GM12878 (cell line): ENCODE measurements at regions not wholly inside any gene's neighbourhood (a gene's known extent, or its start where the extent isn't known, plus 50 kb on each side); places are given as distances from the start of the nearest gene placed in this dataset.

Experiments used
- ATAC-seq: fragments of 200-7000 bp; cut with Tn5 transposase; 3 replicates; pipeline ENCODE4 v1.9.1; 2020; ENCODE audit warnings: mild to moderate bottlenecking, moderate library complexity
- BruUV-seq: library from RNA; stranded (reverse); fragments of 400-500 nt; replicated peaks from 2 replicates; lab custom pipeline; 2021; lab: Mats Ljungman, UMichigan
- CTCF ChIA-PET: fragments of 300-600 bp; sonication (Branson Sonifier 250); formaldehyde crosslinking; extraction: SDS; loops from one replicate; lab custom pipeline; 2021; ENCODE audit warnings: inconsistent platforms; lab: Yijun Ruan, JAX
- POLR2A ChIA-PET: fragments of 350-600 bp; formaldehyde crosslinking; extraction: SDS; loops from one replicate; lab custom pipeline; 2021; ENCODE audit warnings: inconsistent platforms; lab: Charles Lee
- RAD21 ChIA-PET: fragments of 300-600 bp; sonication (Branson Sonifier 250); formaldehyde crosslinking; loops from one replicate; lab custom pipeline; 2023; ENCODE audit warnings: antibody characterized with exemption; ENCODE audit not compliant: unreplicated experiment; lab: Charles Lee
- SMC1A ChIA-PET: fragments of 300-600 bp; sonication (Branson Sonifier 250); formaldehyde crosslinking; loops from one replicate; lab custom pipeline; 2023; ENCODE audit not compliant: unreplicated experiment, uncharacterized antibody; lab: Charles Lee
- DNase-seq: peaks from one replicate; pipeline ENCODE4 v3.0.0-alpha.2; 2011; ENCODE audit warnings: low read depth, low spot score
- FAIRE-seq: peaks from 3 replicates; lab custom pipeline; 2011; peaks lifted over from hg19 to GRCh38; lab: Jason Lieb, UNC
- H2AFZ ChIP-seq: 2 replicates; pipeline ENCODE4 v1.6.0; 2011; ENCODE audit warnings: low read depth, low read length, control low read depth; ENCODE audit not compliant: control insufficient read depth
- H3K27ac ChIP-seq: 2 replicates; pipeline ENCODE4 v1.5.1; 2011; ENCODE audit warnings: control low read depth; ENCODE audit not compliant: control insufficient read depth, insufficient read depth
- H3K27me3 ChIP-seq, 2 experiments: replicated peaks in 1 of 2; 2 replicates each; pipeline versions ENCODE4 v1.6.0 to v1.6.1; 2011; ENCODE audit warnings: low read length in 1 of 2; ENCODE audit not compliant: control insufficient read depth in 2 of 2, insufficient read depth in 2 of 2
- H3K36me3 ChIP-seq, 2 experiments: 2 replicates each; pipeline ENCODE4 v1.5.1; 2011; ENCODE audit warnings: low read length in 1 of 2; ENCODE audit not compliant: control insufficient read depth in 2 of 2, insufficient read depth in 2 of 2
- H3K4me1 ChIP-seq: 2 replicates; pipeline ENCODE4 v1.6.1; 2011; ENCODE audit warnings: mild to moderate bottlenecking, low read length, moderate library complexity, mixed read lengths; ENCODE audit not compliant: control insufficient read depth, insufficient read depth
- H3K4me2 ChIP-seq: 2 replicates; pipeline ENCODE4 v1.6.0; 2011; ENCODE audit warnings: control low read depth; ENCODE audit not compliant: control insufficient read depth, insufficient read depth
- H3K4me3 ChIP-seq: fragments of 200-600 bp; sonication (generic); 2 replicates; pipeline ENCODE4 v1.5.1; 2016
- H3K79me2 ChIP-seq: 2 replicates; pipeline ENCODE4 v1.6.0; 2011; ENCODE audit warnings: low read length; ENCODE audit not compliant: control insufficient read depth, insufficient read depth
- H3K9ac ChIP-seq: 2 replicates; pipeline ENCODE4 v1.8.0; 2011; ENCODE audit warnings: low read length, control low read depth, mixed read lengths; ENCODE audit not compliant: control insufficient read depth, insufficient read depth
- H3K9me3 ChIP-seq: replicated peaks from 3 replicates; pipeline ENCODE4 v1.5.1; 2011; ENCODE audit warnings: mild to moderate bottlenecking, low read length; ENCODE audit not compliant: control insufficient read depth, insufficient read depth
- H4K20me1 ChIP-seq: 2 replicates; pipeline ENCODE4 v1.6.0; 2011; ENCODE audit not compliant: control insufficient read depth, insufficient read depth
- HCFC1 ChIP-seq: fragments of 150-350 bp; IDR thresholded peaks from 2 replicates; pipeline ENCODE4 v1.6.1; 2014; ENCODE audit warnings: low read length
- NFIC ChIP-seq: IDR thresholded peaks from 2 replicates; pipeline ENCODE4 v1.6.1; 2012; ENCODE audit warnings: low read depth, mild to moderate bottlenecking, inconsistent platforms, low read length, moderate library complexity
- NFYB ChIP-seq: IDR thresholded peaks from 2 replicates; pipeline ENCODE4 v1.6.1; 2011; ENCODE audit warnings: low read depth, mild to moderate bottlenecking, low read length, improper control_type of control experiment, moderate library complexity; ENCODE audit not compliant: insufficient read depth
- RAD21 ChIP-seq: IDR thresholded peaks from 2 replicates; pipeline ENCODE4 v1.6.1; 2011; ENCODE audit warnings: mild to moderate bottlenecking, low read depth, low read length, moderate library complexity; ENCODE audit not compliant: insufficient read depth
- RELA ChIP-seq: fragments of 450-650 bp; IDR thresholded peaks from 2 replicates; pipeline ENCODE4 v1.8.0; 2014; ENCODE audit warnings: borderline replicate concordance; ENCODE audit not compliant: partially characterized antibody
- RFX5 ChIP-seq: IDR thresholded peaks from 2 replicates; pipeline ENCODE4 v1.6.1; 2011; ENCODE audit warnings: low read depth, low read length, improper control_type of control experiment
- STAT1 ChIP-seq: fragments of 450-650 bp; conservative IDR thresholded peaks from 2 replicates; pipeline ENCODE4 v1.6.1; 2014; ENCODE audit warnings: antibody characterized with exemption, mild to moderate bottlenecking
- YY1 ChIP-seq: IDR thresholded peaks from 2 replicates; pipeline ENCODE4 v1.6.1; 2011; ENCODE audit warnings: low read depth, mild to moderate bottlenecking, low read length
- ZNF384 ChIP-seq: IDR thresholded peaks from 2 replicates; pipeline ENCODE4 v1.6.1; 2012; ENCODE audit warnings: low read depth, mild to moderate bottlenecking, low read length, improper control_type of control experiment, borderline replicate concordance
- WGBS: methylation state at CpG from one replicate; pipeline ENCODE4 v1.1.6; 2016; ENCODE audit warnings: low lambda C conversion rate; ENCODE audit not compliant: insufficient replicate concordance, insufficient coverage; ENCODE audit errors: missing lambda C conversion rate; 5-methylcytosine and 5-hydroxymethylcytosine counted together
- in situ Hi-C: fragments of 300-500 bp; cut with MboI; formaldehyde crosslinking; loops from 9 replicates; pipeline ENCODE4 v1.14.3; 2018; ENCODE audit warnings: mixed read lengths
- intact Hi-C: fragments of 100-400 bp; cut with micrococcal nuclease; formaldehyde crosslinking; loops from one replicate; pipeline ENCODE4 v1.14.2; 2022; ENCODE audit not compliant: unreplicated experiment
- TF ChIP-seq, protein P1 (sequence below): fragments of 450-650 bp; formaldehyde crosslinking; IDR thresholded peaks from 2 replicates; pipeline ENCODE4 v1.4.0; 2022; ENCODE audit warnings: mild to moderate bottlenecking, moderate library complexity

DNA sequence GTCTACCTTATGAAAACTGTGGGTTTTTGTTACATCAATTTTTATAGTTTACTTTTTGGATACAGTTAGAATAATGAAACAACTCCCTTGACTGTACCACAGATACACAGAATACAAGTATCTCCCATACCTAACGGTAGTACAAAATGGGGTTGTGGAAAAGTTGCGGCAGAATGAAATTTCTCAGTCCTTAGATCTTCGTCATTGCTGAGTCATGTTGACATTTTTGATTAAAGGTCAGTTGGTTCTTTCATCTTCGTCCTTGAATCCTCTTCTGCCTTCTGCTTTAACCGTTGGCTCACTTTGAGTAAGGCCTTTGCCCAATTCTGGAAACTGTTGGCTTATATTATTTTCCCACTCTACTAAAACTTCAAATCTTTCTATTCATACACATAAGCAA lies 75.6 kb downstream of the TRIML1 start (continued):
- TF ChIP-seq, protein P1, sequence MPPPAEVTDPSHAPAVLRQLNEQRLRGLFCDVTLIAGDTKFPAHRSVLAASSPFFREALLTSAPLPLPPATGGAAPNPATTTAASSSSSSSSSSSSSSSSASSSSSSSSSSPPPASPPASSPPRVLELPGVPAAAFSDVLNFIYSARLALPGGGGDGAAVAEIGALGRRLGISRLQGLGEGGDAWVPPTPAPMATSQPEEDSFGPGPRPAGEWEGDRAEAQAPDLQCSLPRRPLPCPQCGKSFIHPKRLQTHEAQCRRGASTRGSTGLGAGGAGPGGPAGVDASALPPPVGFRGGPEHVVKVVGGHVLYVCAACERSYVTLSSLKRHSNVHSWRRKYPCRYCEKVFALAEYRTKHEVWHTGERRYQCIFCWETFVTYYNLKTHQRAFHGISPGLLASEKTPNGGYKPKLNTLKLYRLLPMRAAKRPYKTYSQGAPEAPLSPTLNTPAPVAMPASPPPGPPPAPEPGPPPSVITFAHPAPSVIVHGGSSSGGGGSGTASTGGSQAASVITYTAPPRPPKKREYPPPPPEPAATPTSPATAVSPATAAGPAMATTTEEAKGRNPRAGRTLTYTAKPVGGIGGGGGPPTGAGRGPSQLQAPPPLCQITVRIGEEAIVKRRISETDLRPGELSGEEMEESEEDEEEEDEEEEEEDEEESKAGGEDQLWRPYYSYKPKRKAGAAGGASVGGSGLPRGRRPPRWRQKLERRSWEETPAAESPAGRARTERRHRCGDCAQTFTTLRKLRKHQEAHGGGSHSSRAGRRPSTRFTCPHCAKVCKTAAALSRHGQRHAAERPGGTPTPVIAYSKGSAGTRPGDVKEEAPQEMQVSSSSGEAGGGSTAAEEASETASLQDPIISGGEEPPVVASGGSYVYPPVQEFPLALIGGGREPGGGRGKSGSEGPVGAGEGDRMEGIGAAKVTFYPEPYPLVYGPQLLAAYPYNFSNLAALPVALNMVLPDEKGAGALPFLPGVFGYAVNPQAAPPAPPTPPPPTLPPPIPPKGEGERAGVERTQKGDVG, result no peak
- TF ChIP-seq STAT1 (no peak), NFIC (no peak), HCFC1 (no peak), NFYB (no peak)

DNA sequence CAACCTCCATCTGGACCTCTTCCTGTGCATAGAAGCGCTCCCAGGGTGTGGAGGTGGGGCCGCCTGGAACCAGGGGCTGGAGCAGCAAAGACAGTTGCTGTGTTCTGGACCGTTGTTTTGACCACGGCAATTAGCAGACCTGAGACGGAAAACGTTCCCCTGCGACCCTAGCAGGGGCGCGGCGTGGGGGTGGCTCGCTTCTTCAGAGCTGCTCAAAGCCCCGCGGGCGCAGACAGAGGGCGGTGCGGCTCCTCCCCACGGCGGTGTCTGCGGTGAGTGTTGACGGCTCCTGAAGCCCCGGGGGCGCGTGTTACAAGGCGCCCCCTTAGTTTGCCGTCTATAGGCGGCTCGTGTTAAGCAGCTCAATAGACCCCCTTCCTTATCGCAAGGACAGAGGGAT lies 79.2 kb downstream of the TRIML1 start:
- H3K4me1 ChIP-seq, result no peaks in the 10 kb centered on the region
- no peak overlapping the region for H3K9ac ChIP-seq
- H2AFZ ChIP-seq, result no peak overlapping the region
- intact Hi-C loops (no loop called here), in situ Hi-C loops (no loop called here)
- no peak overlapping the region for H3K27ac ChIP-seq
- H3K4me2 ChIP-seq, result no peak overlapping the region
- FAIRE-seq (no peak), ATAC-seq (no peak)
- H3K9me3 ChIP-seq, result no peaks in the 10 kb centered on the region
- H3K79me2 ChIP-seq, result no peaks in the 10 kb centered on the region
- RAD21 ChIA-PET, result no interaction called here
- no peaks in the 10 kb centered on the region for H4K20me1 ChIP-seq
- CTCF ChIA-PET, result no interaction called here
- SMC1A ChIA-PET, result no interaction called here
- H3K4me3 ChIP-seq, result no peak overlapping the region
- no peak for TF ChIP-seq RELA
- TF ChIP-seq YY1, result no peak
- no peak for TF ChIP-seq RFX5
- no peak for TF ChIP-seq RAD21
- no peak for TF ChIP-seq ZNF384
- TF ChIP-seq, all 136 proteins: peak for 0
- POLR2A ChIA-PET, result no interaction called here
- BruUV-seq, result no TSS peak
- H3K27me3 ChIP-seq, result no peaks in the 10 kb centered on the region
- DNase-seq, result no peak
- 81% methylated on average over 28 of the region's 28 CpGs for WGBS
- H3K36me3 ChIP-seq, result no peaks in the 10 kb centered on the region
